OCI-LY3 (cell line): ENCODE measurements at regions not wholly inside any gene's neighbourhood (a gene's known extent, or its start where the extent isn't known, plus 50 kb on each side); places are given as distances from the start of the nearest gene placed in this dataset.
"Not testable (repeated sequence)": the region's sequence is repeated elsewhere in the genome, so short reads cannot be mapped to it uniquely, and the experiment has no call there.

Experiments used
- H2AFZ ChIP-seq: fragments of 200-600, 300-600 bp; shearing (Covaris generic); 2 replicates; pipeline ENCODE4 v1.6.0; 2014; ENCODE audit warnings: antibody characterized with exemption, low read depth, low read length
- H3K27ac ChIP-seq: fragments of 200-600, 300-600 bp; sonication (generic); 2 replicates; pipeline ENCODE4 v1.5.1; 2014; ENCODE audit warnings: mild to moderate bottlenecking, low read length, moderate library complexity, mixed read lengths
- H3K27me3 ChIP-seq: fragments of 200-600, 300-600 bp; sonication (generic); 2 replicates; pipeline ENCODE4 v1.6.1; 2014; ENCODE audit warnings: low read depth, low read length, mixed read lengths
- H3K36me3 ChIP-seq: fragments of 200-600, 300-600 bp; sonication (generic); replicated peaks from 2 replicates; pipeline ENCODE3; 2014; ENCODE audit warnings: low read depth, low read length, mixed read lengths
- H3K4me1 ChIP-seq: fragments of 300-600, 200-600 bp; sonication (generic); 2 replicates; pipeline ENCODE4 v1.6.1; 2014; ENCODE audit warnings: low read length, mixed read lengths
- H3K4me2 ChIP-seq: fragments of 200-600, 300-600 bp; sonication (generic); 2 replicates; pipeline ENCODE4 v1.6.1; 2014; ENCODE audit warnings: low read length, mixed read lengths
- H3K4me3 ChIP-seq: fragments of 300-600, 200-600 bp; sonication (generic); 2 replicates; pipeline ENCODE4 v1.5.1; 2014; ENCODE audit warnings: antibody characterized with exemption, mild to moderate bottlenecking, low read length, moderate library complexity
- H3K79me2 ChIP-seq: fragments of 300-600, 200-600 bp; shearing (Covaris generic); 2 replicates; pipeline ENCODE4 v1.6.1; 2014; ENCODE audit warnings: mild to moderate bottlenecking, low read length, mixed read lengths
- H3K9ac ChIP-seq: fragments of 300-600, 200-600 bp; shearing (Covaris generic); 2 replicates; pipeline ENCODE4 v1.6.0; 2014; ENCODE audit warnings: mild to moderate bottlenecking, low read length, moderate library complexity
- H3K9me3 ChIP-seq: fragments of 200-600, 300-600 bp; shearing (Covaris generic); 2 replicates; pipeline ENCODE4 v1.6.1; 2014; ENCODE audit warnings: low read length, mixed read lengths; ENCODE audit not compliant: insufficient read depth
- H4K20me1 ChIP-seq: fragments of 200-600, 300-600 bp; sonication (generic); 2 replicates; pipeline ENCODE4 v1.6.1; 2016; ENCODE audit warnings: low read length, mixed read lengths; ENCODE audit not compliant: insufficient read depth
- CTCF ChIP-seq: fragments of 200-600, 300-600 bp; sonication (generic); IDR thresholded peaks from 2 replicates; pipeline ENCODE4 v1.5.1; 2014; ENCODE audit warnings: antibody characterized with exemption, low read length, low read depth
- EZH2phosphoT487 ChIP-seq: fragments of 200-600 bp; shearing (Covaris generic); IDR thresholded peaks from 2 replicates; pipeline ENCODE4 v1.6.1; 2018; ENCODE audit warnings: antibody characterized with exemption, mixed run types, low read depth

- H3K4me1 ChIP-seq, result no peaks in the 10 kb centered on the region
- no peak overlapping the region for H3K4me3 ChIP-seq
- no peaks in the 10 kb centered on the region for H3K9me3 ChIP-seq
- no peak overlapping the region for H3K9ac ChIP-seq
- H3K27ac ChIP-seq, result no peak overlapping the region
- H3K36me3 ChIP-seq, result no peaks in the 10 kb centered on the region
- no peak for TF ChIP-seq EZH2phosphoT487
- no peak for TF ChIP-seq CTCF
- no peak overlapping the region for H2AFZ ChIP-seq
- H3K79me2 ChIP-seq, result no peaks in the 10 kb centered on the region
- no peaks in the 10 kb centered on the region for H3K27me3 ChIP-seq
- no peak overlapping the region for H3K4me2 ChIP-seq
- no peaks in the 10 kb centered on the region for H4K20me1 ChIP-seq
Observed at GRCh38 chr10:34037499-34037898, 703.0 kb upstream of the NRP1 start.

GRCh38 chr10:34035241-34035790 lies 700.8 kb upstream of the NRP1 start:
- H3K4me1 ChIP-seq, H3K9me3 ChIP-seq, H4K20me1 ChIP-seq, H2AFZ ChIP-seq, H3K4me3 ChIP-seq, H3K4me2 ChIP-seq, H3K36me3 ChIP-seq, H3K27ac ChIP-seq, H3K27me3 ChIP-seq, H3K9ac ChIP-seq, H3K79me2 ChIP-seq: not testable (repeated sequence)

GRCh38 chr10:34033078-34033477 lies 698.6 kb upstream of the NRP1 start:
- Histone ChIP-seq H3K4me1 (no peaks in the 10 kb centered on the region), H2AFZ (no peak overlapping the region), H3K79me2 (no peaks in the 10 kb centered on the region), H3K27ac (no peak overlapping the region), H3K9me3 (no peaks in the 10 kb centered on the region), H3K4me3 (no peak overlapping the region), H3K27me3 (no peaks in the 10 kb centered on the region), H3K36me3 (no peaks in the 10 kb centered on the region), H3K4me2 (no peak overlapping the region), H4K20me1 (no peaks in the 10 kb centered on the region), H3K9ac (no peak overlapping the region)
- TF ChIP-seq CTCF (no peak), EZH2phosphoT487 (no peak)

GRCh38 chr10:34032564-34032963 lies 698.1 kb upstream of the NRP1 start:
- no peaks in the 10 kb centered on the region for H3K4me1 ChIP-seq
- no peaks in the 10 kb centered on the region for H4K20me1 ChIP-seq
- no peak overlapping the region for H3K4me3 ChIP-seq
- H3K79me2 ChIP-seq, result no peaks in the 10 kb centered on the region
- H3K36me3 ChIP-seq, result no peaks in the 10 kb centered on the region
- H3K9ac ChIP-seq, result no peak overlapping the region
- no peak overlapping the region for H2AFZ ChIP-seq
- no peak overlapping the region for H3K4me2 ChIP-seq
- H3K27me3 ChIP-seq, result no peaks in the 10 kb centered on the region
- H3K9me3 ChIP-seq, result no peaks in the 10 kb centered on the region
- TF ChIP-seq EZH2phosphoT487 (no peak), CTCF (no peak)
- H3K27ac ChIP-seq, result no peak overlapping the region

GRCh38 chr10:34031400-34031799 lies 696.9 kb upstream of the NRP1 start:
- Histone ChIP-seq H3K36me3 (no peaks in the 10 kb centered on the region), H3K4me2 (no peak overlapping the region), H3K4me3 (no peak overlapping the region), H3K79me2 (no peaks in the 10 kb centered on the region), H3K27me3 (no peaks in the 10 kb centered on the region), H3K9me3 (no peaks in the 10 kb centered on the region), H2AFZ (no peak overlapping the region), H4K20me1 (no peaks in the 10 kb centered on the region), H3K4me1 (no peaks in the 10 kb centered on the region), H3K27ac (no peak overlapping the region), H3K9ac (no peak overlapping the region)
- no peak for TF ChIP-seq CTCF
